Activated T-cell treated with anti-CD3 and anti-CD28 coated beads for 4 hours (primary cell): ENCODE measurements at regions not wholly inside any gene's neighbourhood (a gene's known extent, or its start where the extent isn't known, plus 50 kb on each side); places are given as distances from the start of the nearest gene placed in this dataset.

ENCODE experiments used
- DNase-seq: peaks from one replicate; pipeline ENCODE4 v3.0.0-alpha.2; 2020

- no peak for DNase-seq
These were observed 147.6 kb upstream of the DIPK2B start for GRCh38 chrX:45348296-45348695.

- DNase-seq: no peak
These were observed 147.2 kb upstream of the DIPK2B start for GRCh38 chrX:45347877-45348276.

- DNase-seq: no peak
These were observed 143.9 kb upstream of the DIPK2B start for GRCh38 chrX:45344594-45344993.

- no peak for DNase-seq
These were observed 128.5 kb upstream of the DIPK2B start for GRCh38 chrX:45329217-45329616.

GRCh38 chrX:45324941-45325340, 124.3 kb upstream of the DIPK2B start:
- DNase-seq: no peak

- no peak for DNase-seq
These were observed 122.7 kb upstream of the DIPK2B start for GRCh38 chrX:45323387-45323786.

DNA sequence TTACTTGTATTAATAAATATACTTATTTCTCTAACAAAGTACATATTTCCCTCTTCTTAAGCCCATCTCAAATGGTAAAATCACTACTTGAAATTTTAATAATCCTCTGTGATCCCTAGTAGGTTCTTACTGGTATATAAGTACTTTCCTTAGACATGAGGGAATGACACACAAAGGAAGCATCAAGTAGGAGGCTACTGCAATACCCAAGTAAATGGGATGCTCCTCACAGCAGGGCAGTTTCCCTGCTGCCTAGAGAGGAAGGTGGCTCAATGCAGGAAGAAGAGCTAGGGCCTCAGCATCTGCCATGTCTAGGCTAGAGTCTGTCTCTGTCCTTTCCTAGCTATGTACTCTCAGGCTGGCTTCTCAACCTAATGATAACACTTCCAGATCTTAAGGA, 122.1 kb upstream of the DIPK2B start:
- DNase-seq: no peak

DNA sequence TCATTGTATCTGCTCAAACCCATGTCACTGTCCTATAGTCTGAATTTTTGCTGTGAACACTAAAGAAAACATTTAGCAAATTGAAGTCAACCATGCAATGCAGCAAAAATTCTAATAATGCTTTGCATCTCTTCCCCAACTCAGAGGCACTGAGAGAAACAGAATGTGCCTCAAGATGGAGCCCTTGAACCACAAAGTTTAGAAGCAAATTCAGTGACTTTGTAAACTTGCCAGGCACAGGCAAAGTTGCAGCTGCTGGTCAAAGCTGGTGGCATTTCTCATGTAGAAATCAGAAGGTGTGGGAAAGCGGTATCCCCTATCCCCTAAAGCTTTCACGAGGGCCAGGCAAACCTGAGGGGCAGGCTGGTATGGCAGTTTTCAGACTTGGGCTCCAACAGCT, 121.7 kb upstream of the DIPK2B start:
- DNase-seq: no peak

DNA sequence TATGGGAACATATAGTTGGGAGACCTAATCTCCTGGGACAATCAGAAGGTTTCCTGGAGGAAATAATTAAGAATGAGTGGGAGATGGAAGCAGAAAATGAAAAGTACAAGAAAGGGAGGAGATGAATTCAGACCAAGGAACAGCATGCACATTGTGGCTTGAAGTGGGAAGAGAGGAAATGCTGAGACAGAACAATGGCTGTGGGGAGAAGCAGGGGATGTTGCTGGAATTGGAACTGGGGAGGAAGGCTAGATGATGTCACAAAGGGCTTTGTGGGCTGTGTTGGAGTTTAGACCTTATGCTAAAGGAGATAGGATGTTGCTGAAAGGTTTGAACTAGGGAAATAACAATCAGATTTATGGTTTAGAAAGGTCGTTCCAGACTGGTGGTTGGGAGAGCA, 119.5 kb upstream of the DIPK2B start:
- DNase-seq: no peak

DNA sequence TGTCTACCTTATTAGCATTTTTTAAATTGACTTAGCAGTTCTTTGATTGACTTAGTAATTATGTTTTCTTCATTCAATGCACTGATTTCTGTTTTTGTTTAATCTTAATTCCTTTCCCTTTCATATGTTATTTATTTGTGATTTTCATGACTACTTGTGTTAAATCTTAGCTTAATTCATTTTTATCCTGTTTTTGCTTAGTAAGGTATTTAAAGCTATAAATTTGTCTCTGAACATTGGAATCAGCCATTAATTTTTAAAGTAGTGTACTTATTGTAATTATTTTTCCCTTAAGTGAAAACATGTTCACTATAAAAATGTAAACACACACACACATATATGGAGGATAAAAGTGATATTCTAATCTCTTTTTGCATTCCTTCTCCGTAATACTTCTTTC, 109.1 kb upstream of the DIPK2B start:
- no peak for DNase-seq

DNA sequence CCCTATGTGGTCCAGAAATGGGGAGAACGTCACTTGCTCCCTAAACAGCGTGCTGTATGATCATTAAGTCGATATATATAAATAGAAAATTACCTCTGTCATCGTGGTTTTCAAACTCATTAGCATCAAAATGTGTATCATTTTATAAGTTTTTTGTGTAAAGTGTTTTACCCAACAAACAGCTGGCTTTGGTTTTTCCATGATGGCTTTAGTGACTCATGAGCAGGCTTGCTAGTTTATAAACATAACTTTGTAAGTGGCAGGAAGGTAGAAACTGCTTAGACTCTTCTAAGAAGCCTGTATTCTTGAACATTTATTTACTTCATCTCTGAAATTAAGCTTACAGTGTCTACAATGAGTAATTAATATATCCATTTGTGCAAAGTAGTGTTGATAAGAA, 108.4 kb upstream of the DIPK2B start:
- no peak for DNase-seq

- DNase-seq: no peak
These were observed 106.1 kb upstream of the DIPK2B start for GRCh38 chrX:45306794-45307193.

GRCh38 chrX:45300638-45301037, 100.0 kb upstream of the DIPK2B start:
- DNase-seq: no peak

- DNase-seq: no peak
These were observed 94.7 kb upstream of the DIPK2B start for GRCh38 chrX:45295259-45295986.

DNA sequence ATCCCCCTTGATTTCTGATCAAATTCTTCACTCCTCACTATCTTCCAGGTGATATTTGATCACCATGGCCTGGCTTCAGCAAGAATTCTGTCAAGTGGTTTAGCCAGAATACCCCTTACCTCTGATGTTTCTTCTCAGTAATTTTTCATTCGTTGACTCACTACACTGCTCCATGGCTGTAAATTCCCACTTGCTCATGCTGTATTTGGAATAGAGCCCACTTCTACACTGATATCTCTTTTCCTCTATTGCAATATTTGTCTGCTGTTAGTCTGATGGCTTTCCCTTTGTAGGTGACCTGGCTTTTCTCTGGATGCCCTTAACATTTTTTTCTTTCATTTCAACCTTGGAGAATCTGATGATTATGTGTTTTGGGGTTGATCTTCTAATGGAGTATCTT, 73.9 kb upstream of the DIPK2B start:
- DNase-seq: no peak

GRCh38 chrX:45267007-45267406, 66.3 kb upstream of the DIPK2B start:
- DNase-seq: no peak

DNA sequence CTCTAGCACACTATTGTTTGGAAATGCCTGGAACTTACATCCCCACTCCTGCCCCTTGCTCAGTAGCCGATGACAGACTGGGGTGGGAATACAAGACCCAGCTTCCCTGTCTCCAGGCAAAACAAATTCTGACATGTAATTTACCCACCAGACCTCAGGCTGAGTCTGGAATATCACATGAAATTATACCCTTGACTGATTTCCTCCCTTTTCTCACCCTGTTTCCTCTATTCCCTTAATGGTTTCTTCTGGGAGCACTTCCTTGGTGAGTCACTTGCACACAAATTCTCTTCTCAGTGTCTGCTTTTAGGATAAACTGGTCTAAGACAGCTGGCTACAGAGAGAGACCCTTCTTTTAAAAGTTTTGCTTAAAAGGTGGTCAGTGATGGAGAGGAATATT, 65.8 kb upstream of the DIPK2B start:
- no peak for DNase-seq

DNA sequence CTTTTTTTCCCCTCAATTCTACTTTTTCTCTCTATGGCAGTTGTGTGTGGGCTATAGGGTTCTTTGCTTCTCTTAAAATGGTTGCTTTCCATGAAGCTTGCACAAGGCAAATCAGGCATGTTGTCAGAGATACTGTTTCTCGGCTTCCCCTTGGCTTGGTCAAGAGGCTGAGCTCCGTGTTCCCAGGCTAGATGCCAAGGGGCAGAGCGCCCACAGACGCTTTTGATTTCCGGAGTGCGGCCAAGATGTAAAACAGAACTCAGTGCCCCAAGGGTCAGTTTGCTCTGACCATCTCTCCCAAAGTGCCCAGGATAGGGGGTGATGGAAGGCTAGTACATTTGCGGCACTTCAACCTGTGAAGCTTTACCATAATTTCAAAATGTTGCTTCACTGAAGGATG, 64.2 kb upstream of the DIPK2B start:
- DNase-seq: no peak

- DNase-seq: no peak
These were observed 60.8 kb upstream of the DIPK2B start for GRCh38 chrX:45261471-45261870.

- no peak for DNase-seq
These were observed 60.3 kb upstream of the DIPK2B start for GRCh38 chrX:45261005-45261404.

DNA sequence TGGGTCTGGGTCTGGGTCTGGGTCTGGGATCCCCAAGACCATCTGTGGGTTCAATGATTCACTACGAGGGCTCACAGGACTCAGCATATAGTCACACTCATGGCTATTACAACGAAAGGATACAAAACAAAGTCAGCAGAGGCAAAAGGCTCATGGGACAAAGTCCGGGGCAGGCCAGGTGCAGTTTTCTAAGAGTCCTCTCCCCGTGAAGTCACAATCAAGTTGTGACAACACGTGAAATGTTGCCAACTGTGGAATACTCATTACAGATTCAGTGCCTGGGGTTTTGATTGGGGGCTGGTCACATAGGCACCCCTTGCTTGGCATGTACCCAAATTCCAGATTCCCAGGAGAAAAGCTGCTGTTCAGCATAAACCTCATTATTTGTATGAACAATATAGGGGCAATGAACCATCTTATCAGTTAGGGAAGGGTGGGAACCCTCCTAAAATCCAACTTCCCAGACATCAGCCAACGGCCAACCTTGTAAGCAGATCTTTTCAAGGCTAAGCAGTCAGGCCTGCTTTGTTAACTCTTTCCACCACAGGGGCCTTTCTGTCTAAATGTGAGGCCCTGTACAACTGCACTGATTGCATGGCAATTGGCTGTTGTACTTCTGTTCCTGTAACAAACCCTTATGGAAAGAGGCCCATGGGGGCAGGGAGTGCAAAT, 58.2 kb upstream of the DIPK2B start:
- no peak for DNase-seq
